ENCODE measurements at regions not wholly inside any gene's neighbourhood (a gene's known extent, or its start where the extent isn't known, plus 50 kb on each side); places are given as distances from the start of the nearest gene placed in this dataset.

- no peak for DNase-seq
Observed at GRCh38 chr6:40936818-40937251, 102.2 kb downstream of the UNC5CL start.

DNA sequence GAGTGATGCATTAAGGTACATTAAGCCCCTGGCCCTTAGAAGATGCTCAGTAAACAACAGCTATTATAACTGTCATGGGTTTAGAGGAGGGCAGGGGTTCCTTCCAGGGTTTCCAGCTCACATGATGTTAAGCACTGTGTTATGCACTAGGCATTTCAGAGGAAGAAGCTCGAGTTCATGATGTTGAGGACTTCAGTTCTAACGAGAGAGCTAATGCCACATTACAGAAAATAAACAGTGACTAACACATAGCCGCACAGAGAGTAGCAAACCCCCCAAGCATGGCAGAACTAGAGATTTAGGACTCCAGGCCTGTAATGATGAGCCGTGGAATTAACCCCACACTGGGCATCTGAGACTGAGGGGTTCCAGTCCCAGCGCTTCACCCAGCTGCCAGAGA lies 105.2 kb downstream of the UNC5CL start:
- DNase-seq, result no peak

GRCh38 chr6:40932953-40933352 lies 106.1 kb downstream of the UNC5CL start:
- DNase-seq, result no peak

DNA sequence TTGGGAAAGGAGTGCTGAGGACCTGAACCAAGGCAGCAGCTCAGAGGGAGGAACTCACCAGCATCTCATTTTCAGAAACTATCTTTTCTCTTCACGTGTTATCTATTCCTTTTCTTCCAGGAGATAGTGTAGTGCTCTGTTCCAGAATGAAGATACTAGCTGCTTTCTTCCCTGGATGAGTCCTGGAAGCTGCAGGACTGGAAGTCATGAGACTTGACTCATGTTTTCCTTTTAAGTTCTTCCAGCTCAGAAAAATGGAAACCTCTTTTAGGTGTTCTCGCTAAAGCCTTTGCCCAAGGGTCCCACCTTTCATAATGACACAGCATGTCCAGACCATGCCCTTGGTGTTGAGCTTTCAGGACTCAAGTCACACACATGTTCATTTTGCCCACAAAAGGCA lies 106.7 kb downstream of the UNC5CL start:
- DNase-seq, result no peak

- DNase-seq, result no peak
Observed at GRCh38 chr6:40931931-40932330, 107.1 kb downstream of the UNC5CL start.

GRCh38 chr6:40930555-40930954 lies 108.5 kb downstream of the UNC5CL start:
- DNase-seq, result no peak

DNA sequence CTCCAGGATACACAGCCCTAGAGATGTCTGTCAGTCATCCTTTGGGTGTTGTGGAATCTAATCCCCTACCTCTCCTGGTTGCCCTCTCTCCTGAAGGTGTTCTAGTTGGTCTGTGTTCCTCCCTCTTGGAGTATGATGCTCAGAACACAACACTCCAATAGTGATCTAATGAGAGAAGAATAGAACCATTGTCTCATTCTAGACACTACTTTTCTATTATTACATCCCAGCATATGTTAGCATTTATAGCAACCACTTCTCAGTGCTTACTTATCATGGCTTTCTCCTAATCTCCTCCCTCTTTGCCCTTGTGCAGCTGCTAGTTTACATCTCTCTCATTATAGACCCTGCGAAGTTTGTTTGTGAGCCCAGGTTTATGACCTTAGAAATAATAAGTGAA lies 109.0 kb downstream of the UNC5CL start:
- no peak for DNase-seq

- no peak for DNase-seq
Observed at GRCh38 chr6:40929176-40929575, 109.8 kb downstream of the UNC5CL start.

DNA sequence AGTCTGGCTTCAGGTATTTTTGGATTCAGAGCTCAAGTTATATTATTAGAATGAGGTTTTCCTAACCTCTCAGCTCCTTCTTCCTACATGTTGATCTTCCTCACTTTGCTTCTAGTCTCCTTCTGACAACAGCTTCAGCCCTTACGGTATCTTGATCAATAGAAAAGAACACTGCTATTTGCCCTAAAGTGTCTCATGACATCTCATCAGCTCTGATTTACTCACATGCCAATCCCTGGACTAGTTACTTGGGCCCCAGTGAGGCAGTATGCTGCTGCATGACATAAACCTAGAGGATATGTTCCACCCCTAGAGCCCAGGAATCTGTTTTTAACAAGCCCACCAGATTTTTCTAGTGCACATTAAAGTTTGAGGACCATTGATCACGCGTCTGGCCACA lies 110.3 kb downstream of the UNC5CL start:
- DNase-seq, result no peak

DNA sequence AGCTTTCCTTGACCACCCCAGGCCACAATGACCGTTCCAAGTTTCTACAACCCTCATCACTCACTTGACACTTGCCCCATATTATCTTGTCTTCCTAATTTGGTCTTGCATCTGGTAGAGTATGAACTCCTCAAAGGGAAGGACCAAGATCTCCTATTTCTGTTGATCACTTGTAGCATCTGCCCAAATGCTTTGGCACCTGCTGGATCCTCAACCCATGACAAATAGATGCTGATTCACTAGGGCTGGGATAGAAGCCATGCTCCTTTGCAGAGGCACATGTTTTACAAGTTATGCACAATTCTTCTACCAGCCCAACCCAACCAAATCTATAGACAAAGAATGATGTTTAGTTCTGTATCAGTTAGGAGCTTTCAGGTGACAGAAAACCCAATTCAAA lies 110.7 kb downstream of the UNC5CL start:
- no peak for DNase-seq

- no peak for DNase-seq
Observed at GRCh38 chr6:40925341-40925740, 113.7 kb downstream of the UNC5CL start.

- no peak for DNase-seq
Observed at GRCh38 chr6:40924839-40925238, 114.2 kb downstream of the UNC5CL start.

DNA sequence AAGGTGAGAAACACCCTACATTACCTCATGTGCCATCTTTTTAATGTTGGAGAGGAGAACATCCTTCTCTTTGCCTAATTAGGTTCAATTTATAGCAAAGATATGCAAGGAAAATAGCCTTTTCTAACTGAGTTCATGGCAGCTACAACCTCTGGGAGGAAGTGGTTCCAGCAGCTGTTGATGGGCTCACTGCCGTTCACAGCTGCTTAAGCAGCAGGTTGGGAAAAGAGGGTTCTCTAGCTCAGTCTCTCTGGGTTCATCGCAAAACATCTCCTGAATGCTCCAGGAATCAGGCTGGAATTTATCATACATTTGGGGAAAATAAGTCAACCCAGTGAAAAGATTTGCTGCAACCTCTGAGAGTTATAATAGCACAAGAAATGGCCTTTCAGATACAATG lies 115.1 kb downstream of the UNC5CL start:
- DNase-seq, result no peak

DNA sequence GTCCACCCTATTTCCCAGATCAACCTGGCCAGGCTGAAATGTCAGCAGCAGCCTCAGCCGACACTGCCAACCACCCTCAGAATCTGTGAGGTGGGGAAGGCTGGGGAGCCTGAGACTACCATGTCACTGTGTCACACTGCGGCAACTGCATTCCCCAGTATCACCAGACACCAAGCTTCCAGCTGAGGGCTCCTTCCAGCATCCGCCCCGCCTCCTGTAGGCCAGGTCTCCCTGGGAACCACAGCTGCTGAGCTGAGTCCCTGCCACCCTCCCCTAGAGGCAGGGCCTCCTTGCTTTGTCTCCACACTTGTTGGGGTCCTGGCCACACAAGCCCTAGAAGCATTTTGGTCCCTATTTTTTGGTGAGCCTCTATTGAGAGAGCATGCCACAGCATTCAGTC lies 115.7 kb downstream of the UNC5CL start:
- no peak for DNase-seq

DNA sequence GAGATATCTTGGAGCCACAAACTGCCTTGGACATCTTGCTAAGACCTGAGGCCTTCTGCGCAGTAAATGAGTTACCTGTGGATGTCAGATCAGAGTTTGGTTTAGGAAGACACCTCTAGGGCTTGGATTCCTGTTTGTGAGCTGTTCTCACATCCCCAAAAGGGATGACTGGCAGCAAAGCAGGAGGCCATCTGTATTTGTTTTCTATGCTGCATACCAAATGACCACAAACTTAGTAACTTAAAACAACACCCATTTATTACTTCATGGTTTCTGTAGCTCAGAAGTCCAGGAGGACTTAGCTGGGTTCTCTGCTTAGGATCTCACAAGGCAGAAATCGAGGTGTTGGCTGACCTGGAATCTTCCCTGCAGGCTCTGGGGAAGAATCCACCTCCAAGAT lies 116.7 kb downstream of the UNC5CL start:
- DNase-seq, result no peak

GRCh38 chr6:40918040-40918651 lies 120.9 kb downstream of the UNC5CL start:
- no peak for DNase-seq

GRCh38 chr6:40917603-40918002 lies 121.4 kb downstream of the UNC5CL start:
- DNase-seq, result no peak

DNA sequence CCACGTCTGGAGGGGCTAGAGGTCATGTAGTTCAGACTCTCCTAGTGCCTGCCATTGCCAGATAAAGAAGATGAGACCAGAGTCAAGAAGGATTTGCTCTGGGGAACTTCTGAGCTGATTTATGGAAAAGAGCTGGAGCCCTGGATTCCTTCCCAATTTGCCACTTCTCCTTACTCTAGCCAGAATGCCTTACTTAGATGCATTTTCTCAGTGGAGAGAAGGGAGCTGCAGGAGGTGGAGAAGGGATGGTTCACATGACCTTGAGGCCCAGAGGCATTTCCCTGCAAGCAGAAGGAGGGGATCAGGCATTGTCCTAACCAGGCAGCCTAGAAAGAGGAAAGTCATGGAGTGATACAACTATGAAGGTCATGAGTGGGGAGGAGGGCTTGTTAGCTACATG lies 122.2 kb downstream of the UNC5CL start:
- no peak for DNase-seq

DNA sequence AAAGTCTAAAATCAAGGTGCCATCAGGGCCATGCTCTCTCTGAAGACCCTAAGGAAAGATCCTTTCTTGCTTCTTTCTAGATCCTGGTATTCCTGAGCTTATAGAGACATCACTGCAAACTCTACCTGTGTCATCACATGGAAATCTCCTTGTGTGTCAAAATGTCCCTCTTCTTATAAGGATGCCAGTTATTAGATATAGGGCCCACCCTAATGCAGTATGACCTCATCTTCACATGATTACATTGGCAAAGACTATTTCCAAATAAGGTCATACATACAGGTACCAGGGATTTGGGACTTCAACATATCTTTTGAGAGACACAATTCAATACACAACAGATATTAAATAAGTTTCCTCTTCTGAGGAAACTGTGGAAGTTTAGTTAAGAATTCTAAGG lies 123.9 kb downstream of the UNC5CL start:
- no peak for DNase-seq

GRCh38 chr6:40914005-40914404 lies 125.0 kb downstream of the UNC5CL start:
- DNase-seq, result no peak

DNA sequence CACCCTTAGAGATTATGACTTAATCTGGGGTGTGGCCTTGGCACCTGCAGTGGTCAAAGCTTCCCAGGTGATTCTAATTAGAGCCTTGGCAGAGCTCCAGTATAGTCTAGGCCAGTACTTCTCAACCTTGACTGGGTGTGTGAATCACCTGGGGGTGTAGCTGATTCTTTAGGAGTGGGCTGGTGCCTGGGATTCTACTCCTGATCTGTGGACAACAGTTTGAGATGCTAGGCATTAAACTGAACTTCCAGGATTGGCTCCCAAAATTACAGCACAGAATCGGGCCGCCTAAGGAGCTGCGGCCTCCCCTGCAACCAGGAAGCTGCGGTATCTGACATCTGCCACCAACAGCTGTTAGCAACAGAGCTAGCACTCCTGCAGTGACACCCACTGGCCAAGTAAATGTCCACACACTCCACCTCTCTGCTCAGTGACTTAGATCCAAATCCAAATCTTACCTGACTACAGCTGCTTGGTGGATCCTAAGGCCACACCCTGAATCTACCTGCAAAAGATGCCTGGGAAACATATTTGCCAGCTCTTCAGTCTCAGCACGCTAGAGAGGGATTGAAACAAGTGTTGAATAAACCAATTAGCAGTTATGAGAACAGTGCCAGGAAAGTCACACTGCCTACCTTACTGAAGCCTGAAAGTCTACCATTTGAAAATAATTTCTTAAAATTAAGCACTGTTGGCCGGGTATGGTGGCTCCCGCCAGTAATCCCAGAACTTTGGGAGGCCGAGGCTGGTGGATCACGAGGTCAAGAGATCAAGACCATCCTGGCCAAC lies 126.7 kb downstream of the UNC5CL start:
- DNase-seq, result peak; percentile 71

DNA sequence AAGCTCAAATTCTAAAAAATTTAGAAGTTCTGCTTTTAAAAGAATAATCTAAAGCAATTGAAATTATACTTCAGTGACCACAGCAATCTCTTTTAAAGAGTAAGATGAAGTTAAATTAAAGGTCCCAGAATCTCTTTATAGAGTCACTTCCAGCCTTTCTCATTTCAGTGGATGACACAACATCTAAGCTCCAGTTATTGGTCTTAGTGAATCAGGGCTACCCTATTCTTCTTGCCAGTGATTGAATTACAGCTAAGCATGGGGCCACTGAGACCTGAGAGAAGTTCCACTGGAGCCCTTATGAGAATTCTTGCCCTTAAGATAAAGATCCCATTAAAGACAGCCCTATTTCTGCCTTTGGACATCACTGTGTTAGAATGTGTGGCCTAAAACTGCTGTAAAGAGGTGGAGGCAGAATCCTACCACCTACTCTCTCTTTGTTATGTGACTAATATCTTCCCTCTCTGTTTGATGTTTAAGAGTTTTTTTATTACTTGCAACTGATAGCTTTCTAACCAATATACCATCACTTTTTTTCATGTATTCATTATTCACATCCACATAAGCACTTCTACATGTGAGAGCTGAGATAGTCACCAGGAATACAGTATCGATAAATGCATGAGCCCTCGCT lies 128.6 kb downstream of the UNC5CL start:
- DNase-seq, result no peak

- peak; percentile 15 for DNase-seq
Observed at GRCh38 chr6:40909811-40910210, 129.2 kb downstream of the UNC5CL start.

GRCh38 chr6:40907198-40907701 lies 131.8 kb downstream of the UNC5CL start:
- DNase-seq, result peak; percentile 72

Measured in NCI-H187 treated with DMSO at 0.1 percent for 48 hours (cell line).